22Rv1 (cell line): ENCODE measurements at regions not wholly inside any gene's neighbourhood (a gene's known extent, or its start where the extent isn't known, plus 50 kb on each side); places are given as distances from the start of the nearest gene placed in this dataset.

ENCODE experiments used
- ZFX ChIP-seq: fragments of 450-650 bp; IDR thresholded peaks from 2 replicates; pipeline ENCODE4 v1.6.1; 2017; ENCODE audit warnings: antibody characterized with exemption, borderline replicate concordance
- TF ChIP-seq, protein P1 (sequence below): fragments of 450-650 bp; IDR thresholded peaks from 2 replicates; pipeline ENCODE4 v1.5.1; 2017; ENCODE audit warnings: mild to moderate bottlenecking

DNA sequence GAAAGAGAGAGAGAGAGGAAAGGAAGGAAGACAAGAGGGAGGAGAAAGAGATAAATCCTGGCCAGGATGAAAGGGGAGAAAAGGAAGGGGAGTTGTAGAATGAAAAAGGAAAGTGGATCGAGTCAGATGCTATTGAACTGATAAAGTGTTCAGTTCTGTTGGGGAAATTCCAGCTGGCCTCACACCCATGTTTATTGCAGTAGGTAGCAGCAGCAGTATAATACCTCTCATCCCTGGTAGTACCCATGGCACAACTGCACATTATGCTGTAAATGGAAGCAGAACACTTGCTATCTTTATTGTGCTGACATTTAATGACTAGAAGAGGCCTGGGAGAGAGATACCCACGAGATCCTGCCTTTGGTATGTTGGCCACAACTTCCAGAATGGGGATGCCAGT, 178.1 kb downstream of the EVX1 start:
- TF ChIP-seq, protein P1, sequence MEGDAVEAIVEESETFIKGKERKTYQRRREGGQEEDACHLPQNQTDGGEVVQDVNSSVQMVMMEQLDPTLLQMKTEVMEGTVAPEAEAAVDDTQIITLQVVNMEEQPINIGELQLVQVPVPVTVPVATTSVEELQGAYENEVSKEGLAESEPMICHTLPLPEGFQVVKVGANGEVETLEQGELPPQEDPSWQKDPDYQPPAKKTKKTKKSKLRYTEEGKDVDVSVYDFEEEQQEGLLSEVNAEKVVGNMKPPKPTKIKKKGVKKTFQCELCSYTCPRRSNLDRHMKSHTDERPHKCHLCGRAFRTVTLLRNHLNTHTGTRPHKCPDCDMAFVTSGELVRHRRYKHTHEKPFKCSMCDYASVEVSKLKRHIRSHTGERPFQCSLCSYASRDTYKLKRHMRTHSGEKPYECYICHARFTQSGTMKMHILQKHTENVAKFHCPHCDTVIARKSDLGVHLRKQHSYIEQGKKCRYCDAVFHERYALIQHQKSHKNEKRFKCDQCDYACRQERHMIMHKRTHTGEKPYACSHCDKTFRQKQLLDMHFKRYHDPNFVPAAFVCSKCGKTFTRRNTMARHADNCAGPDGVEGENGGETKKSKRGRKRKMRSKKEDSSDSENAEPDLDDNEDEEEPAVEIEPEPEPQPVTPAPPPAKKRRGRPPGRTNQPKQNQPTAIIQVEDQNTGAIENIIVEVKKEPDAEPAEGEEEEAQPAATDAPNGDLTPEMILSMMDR, result no peak
- TF ChIP-seq ZFX, result no peak
